ENCODE measurements at regions not wholly inside any gene's neighbourhood (a gene's known extent, or its start where the extent isn't known, plus 50 kb on each side); places are given as distances from the start of the nearest gene placed in this dataset.

GRCh38 chr15:27601239-27601960 lies 497.7 kb downstream of the OCA2 start:
- no peak overlapping the region for H2AK5ac ChIP-seq (ENCODE audit: low read length, severe bottlenecking)
- DNase-seq = no peak
- no peak overlapping the region for H3K4me3 ChIP-seq (ENCODE audit: insufficient read depth in 1 of 2, low read depth in 1 of 2, low read length in 2 of 2)
- no peak overlapping the region for H3K4ac ChIP-seq (ENCODE audit: low read depth in 1 of 2, low read length in 2 of 2)
- H3K23ac ChIP-seq (ENCODE audit: low read length in 2 of 2) = no peak overlapping the region
- H3K27ac ChIP-seq (ENCODE audit: low read length, poor library complexity, severe bottlenecking) = no peak overlapping the region
- no peaks in the 10 kb centered on the region for H3K27me3 ChIP-seq (ENCODE audit: control insufficient read depth in 1 of 2, insufficient read depth in 1 of 2, low read length in 2 of 2)
- peaks cover 14% of the 10 kb centered on the region for H3K9me3 ChIP-seq (ENCODE audit: control insufficient read depth, low read length)
- H3K36me3 ChIP-seq (ENCODE audit: control insufficient read depth in 1 of 2, insufficient read depth in 2 of 2, low read depth in 1 of 2, low read length in 2 of 2) = no peaks in the 10 kb centered on the region
- WGBS = 72% methylated on average over 12 of the region's 12 CpGs
- no peak overlapping the region for H3K9ac ChIP-seq (ENCODE audit: low read length)
- no peak overlapping the region for H3K4me2 ChIP-seq (ENCODE audit: low read length, poor library complexity, severe bottlenecking)
- no peaks in the 10 kb centered on the region for H3K79me1 ChIP-seq (replicated peaks; ENCODE audit: low read length, poor library complexity, severe bottlenecking)
- H2BK120ac ChIP-seq (ENCODE audit: low read depth, low read length) = no peak overlapping the region
- no peak overlapping the region for H2BK12ac ChIP-seq (ENCODE audit: low read length in 2 of 2)
- no peak overlapping the region for H2AFZ ChIP-seq (ENCODE audit: low read depth, low read length)
- no peak overlapping the region for H4K91ac ChIP-seq (ENCODE audit: low read length)
- H4K8ac ChIP-seq (ENCODE audit: low read length) = no peak overlapping the region
- no peaks in the 10 kb centered on the region for H3K4me1 ChIP-seq (ENCODE audit: control insufficient read depth, insufficient read depth, low read depth, low read length)
- peak overlapping the region in 1 of 2 experiments; percentile 32 for H3K14ac ChIP-seq (ENCODE audit: low read length in 2 of 2)
- no peak overlapping the region for H2BK5ac ChIP-seq (ENCODE audit: low read depth, low read length, poor library complexity, severe bottlenecking)
- no peak overlapping the region for H3K18ac ChIP-seq (ENCODE audit: low read depth in 1 of 2, low read length in 2 of 2)
- no peak overlapping the region for H2BK15ac ChIP-seq (ENCODE audit: low read depth, poor library complexity, severe bottlenecking)

DNA sequence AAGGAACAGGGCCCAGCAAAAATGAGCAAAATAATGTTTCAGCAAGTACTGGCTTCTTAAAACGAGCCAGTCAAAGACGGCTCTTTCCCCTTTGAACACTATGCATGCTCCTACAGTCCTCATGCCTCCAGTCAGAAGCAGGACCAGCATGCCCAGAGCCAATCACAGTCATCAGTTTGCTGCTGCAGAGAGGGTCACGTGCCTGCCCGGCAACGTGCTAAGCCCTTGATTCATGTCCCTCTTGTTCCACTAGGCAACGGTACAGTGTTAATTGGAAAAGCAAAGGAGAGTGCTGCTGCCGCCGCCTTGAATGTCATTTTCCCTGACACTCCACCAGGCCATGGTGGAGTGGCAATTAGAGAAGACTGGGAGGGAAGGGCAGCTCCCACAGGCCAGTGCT lies 500.1 kb downstream of the OCA2 start:
- Histone ChIP-seq H3K4ac (ENCODE audit: low read depth in 1 of 2, low read length in 2 of 2) (no peak overlapping the region), H2BK120ac (ENCODE audit: low read depth, low read length) (no peak overlapping the region), H3K9ac (ENCODE audit: low read length) (no peak overlapping the region), H2BK5ac (ENCODE audit: low read depth, low read length, poor library complexity, severe bottlenecking) (no peak overlapping the region), H3K23ac (ENCODE audit: low read length in 2 of 2) (no peak overlapping the region), H3K27me3 (ENCODE audit: control insufficient read depth in 1 of 2, insufficient read depth in 1 of 2, low read length in 2 of 2) (no peaks in the 10 kb centered on the region), H3K4me2 (ENCODE audit: low read length, poor library complexity, severe bottlenecking) (no peak overlapping the region), H3K9me3 (ENCODE audit: control insufficient read depth, low read length) (peaks cover 11% of the 10 kb centered on the region), H2AFZ (ENCODE audit: low read depth, low read length) (no peak overlapping the region), H2BK15ac (ENCODE audit: low read depth, poor library complexity, severe bottlenecking) (no peak overlapping the region), H2AK5ac (ENCODE audit: low read length, severe bottlenecking) (no peak overlapping the region), H3K36me3 (ENCODE audit: control insufficient read depth in 1 of 2, insufficient read depth in 2 of 2, low read depth in 1 of 2, low read length in 2 of 2) (no peaks in the 10 kb centered on the region), H4K91ac (ENCODE audit: low read length) (no peak overlapping the region), H3K18ac (ENCODE audit: low read depth in 1 of 2, low read length in 2 of 2) (no peak overlapping the region), H3K14ac (ENCODE audit: low read length in 2 of 2) (no peak overlapping the region), H4K8ac (ENCODE audit: low read length) (no peak overlapping the region), H3K4me1 (ENCODE audit: control insufficient read depth, insufficient read depth, low read depth, low read length) (no peaks in the 10 kb centered on the region), H3K27ac (ENCODE audit: low read length, poor library complexity, severe bottlenecking) (no peak overlapping the region), H2BK12ac (ENCODE audit: low read length in 2 of 2) (no peak overlapping the region), H3K79me1 (replicated peaks; ENCODE audit: low read length, poor library complexity, severe bottlenecking) (no peaks in the 10 kb centered on the region), H3K4me3 (ENCODE audit: insufficient read depth in 1 of 2, low read depth in 1 of 2, low read length in 2 of 2) (no peak overlapping the region)
- 86% methylated on average over 8 of the region's 8 CpGs for WGBS
- no peak for DNase-seq

DNA sequence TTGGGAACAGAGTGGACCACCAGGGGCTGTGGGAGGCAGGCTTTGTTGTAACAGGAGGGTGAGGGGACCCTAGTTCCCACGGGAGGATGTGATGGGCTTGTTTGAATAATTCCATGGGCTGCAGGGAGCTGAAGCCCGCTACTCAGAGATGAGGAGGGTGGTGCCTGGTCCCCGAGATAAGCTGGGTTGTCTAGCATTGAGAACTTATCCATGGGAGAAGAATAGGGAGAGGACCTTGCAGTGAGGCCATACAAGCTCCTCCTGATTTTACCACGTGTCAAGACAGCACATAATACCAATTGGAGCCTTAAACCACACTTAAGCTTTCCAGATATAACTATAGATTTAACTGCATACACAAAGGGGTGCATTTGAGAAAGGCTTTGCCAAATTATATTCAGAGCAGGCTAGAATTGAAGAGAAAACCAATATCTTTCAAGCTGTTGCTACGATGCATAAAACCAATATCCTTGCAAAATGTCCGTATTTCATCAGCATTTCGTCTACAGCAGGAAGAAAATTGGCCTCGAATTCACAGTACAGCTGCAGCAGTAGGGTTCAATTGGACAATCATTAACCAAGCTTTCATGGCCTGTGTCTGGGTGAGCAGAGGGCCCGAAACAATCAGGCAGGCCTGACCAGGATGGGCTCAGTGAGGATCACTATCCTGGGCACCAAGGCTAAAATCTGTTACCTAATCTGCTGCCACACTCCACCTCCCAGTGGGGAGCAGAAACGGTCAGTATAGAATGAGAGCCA lies 500.7 kb downstream of the OCA2 start:
- H3K9ac ChIP-seq (ENCODE audit: low read length) = no peak overlapping the region
- 67% methylated on average over 10 of the region's 10 CpGs for WGBS
- H2AK5ac ChIP-seq (ENCODE audit: low read length, severe bottlenecking) = no peak overlapping the region
- H3K4me3 ChIP-seq (ENCODE audit: insufficient read depth in 1 of 2, low read depth in 1 of 2, low read length in 2 of 2) = no peak overlapping the region
- H3K79me1 ChIP-seq (replicated peaks; ENCODE audit: low read length, poor library complexity, severe bottlenecking) = no peaks in the 10 kb centered on the region
- H3K14ac ChIP-seq (ENCODE audit: low read length in 2 of 2) = no peak overlapping the region
- H3K27ac ChIP-seq (ENCODE audit: low read length, poor library complexity, severe bottlenecking) = no peak overlapping the region
- no peak overlapping the region for H3K4ac ChIP-seq (ENCODE audit: low read depth in 1 of 2, low read length in 2 of 2)
- no peak for DNase-seq
- no peak overlapping the region for H4K91ac ChIP-seq (ENCODE audit: low read length)
- no peak overlapping the region for H2BK12ac ChIP-seq (ENCODE audit: low read length in 2 of 2)
- no peak overlapping the region for H3K18ac ChIP-seq (ENCODE audit: low read depth in 1 of 2, low read length in 2 of 2)
- no peaks in the 10 kb centered on the region for H3K27me3 ChIP-seq (ENCODE audit: control insufficient read depth in 1 of 2, insufficient read depth in 1 of 2, low read length in 2 of 2)
- no peaks in the 10 kb centered on the region for H3K36me3 ChIP-seq (ENCODE audit: control insufficient read depth in 1 of 2, insufficient read depth in 2 of 2, low read depth in 1 of 2, low read length in 2 of 2)
- no peak overlapping the region for H2BK15ac ChIP-seq (ENCODE audit: low read depth, poor library complexity, severe bottlenecking)
- no peak overlapping the region for H2BK120ac ChIP-seq (ENCODE audit: low read depth, low read length)
- no peak overlapping the region for H4K8ac ChIP-seq (ENCODE audit: low read length)
- H2BK5ac ChIP-seq (ENCODE audit: low read depth, low read length, poor library complexity, severe bottlenecking) = no peak overlapping the region
- H3K23ac ChIP-seq (ENCODE audit: low read length in 2 of 2) = no peak overlapping the region
- no peak overlapping the region for H3K4me2 ChIP-seq (ENCODE audit: low read length, poor library complexity, severe bottlenecking)
- no peak overlapping the region for H2AFZ ChIP-seq (ENCODE audit: low read depth, low read length)
- no peaks in the 10 kb centered on the region for H3K4me1 ChIP-seq (ENCODE audit: control insufficient read depth, insufficient read depth, low read depth, low read length)
- H3K9me3 ChIP-seq (ENCODE audit: control insufficient read depth, low read length) = peaks cover 11% of the 10 kb centered on the region

DNA sequence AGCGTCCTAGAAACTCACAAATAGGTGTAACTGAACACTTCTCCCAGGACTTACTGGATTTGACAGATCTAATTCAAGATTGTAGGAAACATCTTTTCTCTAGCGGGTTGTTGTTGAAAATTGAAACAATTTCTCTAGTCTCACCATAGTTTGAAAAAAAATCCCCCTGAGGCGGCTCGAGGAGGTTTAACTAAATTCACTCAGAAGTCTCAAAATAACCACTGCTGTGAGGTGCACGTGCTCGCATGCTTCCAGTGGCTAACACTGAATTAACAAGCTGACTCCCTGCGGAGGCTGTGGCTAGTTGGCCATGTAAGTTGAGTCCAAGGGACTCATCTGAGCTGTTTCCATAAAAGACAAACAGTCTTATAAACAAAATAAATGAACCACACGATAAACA lies 503.9 kb downstream of the OCA2 start:
- Histone ChIP-seq H3K4ac (ENCODE audit: low read depth in 1 of 2, low read length in 2 of 2) (no peak overlapping the region), H2AFZ (ENCODE audit: low read depth, low read length) (no peak overlapping the region), H2BK12ac (ENCODE audit: low read length in 2 of 2) (no peak overlapping the region), H3K9me3 (ENCODE audit: control insufficient read depth, low read length) (peaks cover 11% of the 10 kb centered on the region), H3K4me3 (ENCODE audit: insufficient read depth in 1 of 2, low read depth in 1 of 2, low read length in 2 of 2) (no peak overlapping the region), H3K27ac (ENCODE audit: low read length, poor library complexity, severe bottlenecking) (no peak overlapping the region), H4K91ac (ENCODE audit: low read length) (no peak overlapping the region), H3K4me1 (ENCODE audit: control insufficient read depth, insufficient read depth, low read depth, low read length) (no peaks in the 10 kb centered on the region), H3K36me3 (ENCODE audit: control insufficient read depth in 1 of 2, insufficient read depth in 2 of 2, low read depth in 1 of 2, low read length in 2 of 2) (no peaks in the 10 kb centered on the region), H2AK5ac (ENCODE audit: low read length, severe bottlenecking) (no peak overlapping the region), H2BK5ac (ENCODE audit: low read depth, low read length, poor library complexity, severe bottlenecking) (no peak overlapping the region), H3K18ac (ENCODE audit: low read depth in 1 of 2, low read length in 2 of 2) (no peak overlapping the region), H3K79me1 (replicated peaks; ENCODE audit: low read length, poor library complexity, severe bottlenecking) (no peaks in the 10 kb centered on the region), H3K4me2 (ENCODE audit: low read length, poor library complexity, severe bottlenecking) (no peak overlapping the region), H3K9ac (ENCODE audit: low read length) (no peak overlapping the region), H3K14ac (ENCODE audit: low read length in 2 of 2) (no peak overlapping the region), H2BK15ac (ENCODE audit: low read depth, poor library complexity, severe bottlenecking) (no peak overlapping the region), H3K27me3 (ENCODE audit: control insufficient read depth in 1 of 2, insufficient read depth in 1 of 2, low read length in 2 of 2) (no peaks in the 10 kb centered on the region), H4K8ac (ENCODE audit: low read length) (no peak overlapping the region), H2BK120ac (ENCODE audit: low read depth, low read length) (no peak overlapping the region), H3K23ac (ENCODE audit: low read length in 2 of 2) (no peak overlapping the region)
- WGBS = 62% methylated on average over 7 of the region's 8 CpGs
- no peak for DNase-seq
